ENCODE measurements at regions not wholly inside any gene's neighbourhood (a gene's known extent, or its start where the extent isn't known, plus 50 kb on each side); places are given as distances from the start of the nearest gene placed in this dataset.

DNA sequence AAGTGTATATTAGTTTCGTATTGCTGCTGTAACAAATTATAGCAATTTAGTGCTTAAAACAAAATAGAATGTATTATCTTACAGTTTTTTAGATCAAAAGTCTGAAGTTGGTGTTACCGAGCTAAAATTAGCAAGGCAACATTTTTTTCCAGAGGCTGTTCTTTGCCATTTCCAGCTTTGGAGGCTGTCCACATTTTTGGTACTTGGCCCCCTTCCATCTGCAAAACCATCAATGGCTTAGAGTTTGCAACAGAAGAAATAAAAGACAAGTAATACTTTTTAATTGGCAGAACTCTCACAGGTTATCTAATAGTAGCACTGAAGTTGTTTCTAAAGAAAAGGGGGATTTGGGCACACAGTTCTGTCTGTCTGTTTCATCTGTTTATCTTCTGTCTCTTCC lies 1248.5 kb downstream of the ROBO1 start:
- TF ChIP-seq POLR2A (IDR thresholded peaks at IDR 0.05), result no peak
- TF ChIP-seq, protein P1, sequence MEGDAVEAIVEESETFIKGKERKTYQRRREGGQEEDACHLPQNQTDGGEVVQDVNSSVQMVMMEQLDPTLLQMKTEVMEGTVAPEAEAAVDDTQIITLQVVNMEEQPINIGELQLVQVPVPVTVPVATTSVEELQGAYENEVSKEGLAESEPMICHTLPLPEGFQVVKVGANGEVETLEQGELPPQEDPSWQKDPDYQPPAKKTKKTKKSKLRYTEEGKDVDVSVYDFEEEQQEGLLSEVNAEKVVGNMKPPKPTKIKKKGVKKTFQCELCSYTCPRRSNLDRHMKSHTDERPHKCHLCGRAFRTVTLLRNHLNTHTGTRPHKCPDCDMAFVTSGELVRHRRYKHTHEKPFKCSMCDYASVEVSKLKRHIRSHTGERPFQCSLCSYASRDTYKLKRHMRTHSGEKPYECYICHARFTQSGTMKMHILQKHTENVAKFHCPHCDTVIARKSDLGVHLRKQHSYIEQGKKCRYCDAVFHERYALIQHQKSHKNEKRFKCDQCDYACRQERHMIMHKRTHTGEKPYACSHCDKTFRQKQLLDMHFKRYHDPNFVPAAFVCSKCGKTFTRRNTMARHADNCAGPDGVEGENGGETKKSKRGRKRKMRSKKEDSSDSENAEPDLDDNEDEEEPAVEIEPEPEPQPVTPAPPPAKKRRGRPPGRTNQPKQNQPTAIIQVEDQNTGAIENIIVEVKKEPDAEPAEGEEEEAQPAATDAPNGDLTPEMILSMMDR (IDR thresholded peaks at IDR 0.05), result no peak
- no peak for TF ChIP-seq POLR2AphosphoS5 (IDR thresholded peaks at IDR 0.05)
- no peak for TF ChIP-seq EP300 (IDR thresholded peaks at IDR 0.05; ENCODE audit: low read depth)

All from transverse colon (tissue), 4 donors.